ENCODE measurements at regions not wholly inside any gene's neighbourhood (a gene's known extent, or its start where the extent isn't known, plus 50 kb on each side); places are given as distances from the start of the nearest gene placed in this dataset.

DNA sequence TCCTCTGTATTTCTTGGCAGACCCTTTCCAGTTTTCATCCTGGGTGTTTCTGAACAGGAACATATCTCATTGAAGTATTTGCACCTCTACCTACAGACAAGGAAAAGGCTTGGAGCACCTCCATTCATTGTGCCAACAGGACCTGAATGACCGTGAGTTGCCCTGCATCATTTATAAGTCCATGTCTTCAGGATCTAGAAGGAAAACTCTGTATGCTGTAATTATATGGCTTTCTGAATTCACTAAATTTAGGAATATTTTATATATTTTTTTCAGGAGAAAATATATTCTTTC lies 402.3 kb upstream of the SLC14A2 start:
- no peak for ATAC-seq
- intact Hi-C loops (cut with DNase I) = loop anchor here in 1 of 2 donors (5.0 to 10.0 kb wide), 2 partner anchors 308 to 531 kb away; partner anchors contain the start of gene SETBP1
- DNase-seq = no peak

- intact Hi-C loops (cut with DNase I) = loop anchor here in 1 of 2 donors (10.0 kb wide), 1 partner anchor 314 kb away; no protein-coding TSS in a partner anchor
- no peak for ATAC-seq
- DNase-seq = no peak
Measured at GRCh38 chr18:45218436-45218835, 396.8 kb upstream of the SLC14A2 start.

- ATAC-seq = peak in 1 of 2 donors; percentile 61
Measured at GRCh38 chr18:45221363-45221762, 393.9 kb upstream of the SLC14A2 start.

DNA sequence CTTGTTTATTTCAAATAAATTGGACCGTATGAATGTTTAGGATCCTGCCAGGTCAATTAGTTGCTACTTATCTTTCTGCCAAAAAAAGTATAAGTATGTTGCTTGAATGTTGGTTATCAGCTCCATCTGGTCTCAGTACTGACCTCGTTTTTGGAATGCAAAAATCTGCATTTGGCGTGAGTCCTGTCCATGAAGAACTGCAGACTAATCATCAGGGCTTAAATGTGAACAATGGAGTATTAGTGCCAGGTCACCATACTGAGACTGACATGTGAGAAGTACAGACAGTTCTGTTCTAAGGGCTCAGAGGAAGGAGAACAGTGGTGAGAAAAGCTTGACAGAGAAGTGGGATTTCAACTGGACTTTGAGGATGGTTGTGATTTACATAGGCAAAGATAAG lies 393.1 kb upstream of the SLC14A2 start:
- ATAC-seq (peak in 1 of 2 donors; percentile 44), DNase-seq (no peak)
- intact Hi-C loops (cut with DNase I) = no loop called here

More at GRCh38 chr18:45221363-45221762, 393.9 kb upstream of the SLC14A2 start:
- intact Hi-C loops (cut with DNase I) = no loop called here
- DNase-seq = no peak

- intact Hi-C loops (cut with DNase I) = no loop called here
- DNase-seq = no peak
- no peak for ATAC-seq
Measured at GRCh38 chr18:45227001-45227742, 388.1 kb upstream of the SLC14A2 start.

DNA sequence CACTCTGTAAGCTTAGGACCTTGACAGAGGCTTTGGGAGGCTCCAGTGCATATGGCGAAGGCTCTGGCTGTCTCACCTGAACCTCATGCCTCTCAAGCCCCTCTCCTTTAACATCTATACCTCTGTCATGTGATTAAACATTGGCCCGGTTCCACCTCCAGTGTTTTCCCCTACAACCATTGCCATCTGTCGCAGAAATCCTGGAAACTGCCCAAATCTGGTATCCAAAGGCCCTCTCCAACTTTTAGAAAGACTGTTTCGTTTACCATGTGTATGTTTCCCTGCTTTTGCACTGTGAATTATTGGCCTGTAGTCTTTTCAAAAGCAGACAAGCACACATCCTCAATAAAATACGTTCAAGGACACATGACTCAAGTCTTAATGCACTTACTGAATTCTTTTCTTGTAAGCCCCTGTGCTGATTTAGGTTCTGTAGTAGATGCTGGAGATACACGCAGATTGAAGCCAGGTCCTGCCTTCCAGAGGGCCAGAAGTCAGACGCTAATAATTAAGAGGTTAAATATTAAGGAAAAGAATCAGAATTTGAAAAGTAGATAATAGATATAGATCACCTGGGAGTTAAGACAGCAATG lies 386.4 kb upstream of the SLC14A2 start:
- DNase-seq = no peak
- no peak for ATAC-seq
- intact Hi-C loops (cut with DNase I) = no loop called here

DNA sequence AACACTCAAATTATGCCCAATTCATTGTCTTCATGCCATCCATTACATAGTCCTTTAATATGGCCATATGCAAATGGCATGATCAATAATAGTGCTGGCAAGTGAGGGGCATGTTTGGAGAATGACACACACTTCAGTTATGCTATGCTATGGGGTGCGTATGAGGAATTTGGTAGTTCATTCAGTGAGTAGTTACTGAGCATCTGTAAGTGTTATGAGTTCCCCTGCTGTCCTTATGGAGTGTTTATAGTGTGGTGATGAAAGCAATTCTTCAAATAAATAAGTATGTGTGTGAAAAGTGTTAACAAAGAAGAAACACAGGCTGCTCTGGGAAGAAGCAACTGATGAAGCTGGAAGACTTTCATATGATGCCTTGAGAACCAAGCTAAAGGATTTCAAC lies 383.7 kb upstream of the SLC14A2 start:
- DNase-seq (no peak), ATAC-seq (no peak)
- intact Hi-C loops (cut with DNase I) = no loop called here

DNA sequence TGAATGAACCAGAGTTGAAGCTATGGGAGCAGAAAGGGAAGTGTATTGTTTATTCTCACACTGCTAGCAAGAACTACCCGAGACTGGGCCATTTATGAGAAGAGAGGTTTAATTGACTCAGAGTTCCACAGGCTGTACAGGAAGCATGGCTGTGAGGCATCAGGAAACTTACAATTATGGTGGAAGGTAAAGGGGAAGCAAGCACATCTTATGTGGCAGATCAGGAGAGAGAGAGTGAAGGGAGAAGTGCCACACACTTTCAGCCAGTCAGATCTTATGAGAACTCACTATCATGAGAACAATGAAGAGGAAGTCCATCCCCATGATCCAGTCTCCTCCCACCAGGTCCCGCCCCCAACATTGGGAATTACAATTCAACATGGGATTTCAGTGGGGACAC lies 383.2 kb upstream of the SLC14A2 start:
- intact Hi-C loops (cut with DNase I) = no loop called here
- DNase-seq (no peak), ATAC-seq (no peak)

- DNase-seq = no peak
- ATAC-seq = no peak
- intact Hi-C loops (cut with DNase I) = no loop called here
Measured at GRCh38 chr18:45236676-45237075, 378.6 kb upstream of the SLC14A2 start.

DNA sequence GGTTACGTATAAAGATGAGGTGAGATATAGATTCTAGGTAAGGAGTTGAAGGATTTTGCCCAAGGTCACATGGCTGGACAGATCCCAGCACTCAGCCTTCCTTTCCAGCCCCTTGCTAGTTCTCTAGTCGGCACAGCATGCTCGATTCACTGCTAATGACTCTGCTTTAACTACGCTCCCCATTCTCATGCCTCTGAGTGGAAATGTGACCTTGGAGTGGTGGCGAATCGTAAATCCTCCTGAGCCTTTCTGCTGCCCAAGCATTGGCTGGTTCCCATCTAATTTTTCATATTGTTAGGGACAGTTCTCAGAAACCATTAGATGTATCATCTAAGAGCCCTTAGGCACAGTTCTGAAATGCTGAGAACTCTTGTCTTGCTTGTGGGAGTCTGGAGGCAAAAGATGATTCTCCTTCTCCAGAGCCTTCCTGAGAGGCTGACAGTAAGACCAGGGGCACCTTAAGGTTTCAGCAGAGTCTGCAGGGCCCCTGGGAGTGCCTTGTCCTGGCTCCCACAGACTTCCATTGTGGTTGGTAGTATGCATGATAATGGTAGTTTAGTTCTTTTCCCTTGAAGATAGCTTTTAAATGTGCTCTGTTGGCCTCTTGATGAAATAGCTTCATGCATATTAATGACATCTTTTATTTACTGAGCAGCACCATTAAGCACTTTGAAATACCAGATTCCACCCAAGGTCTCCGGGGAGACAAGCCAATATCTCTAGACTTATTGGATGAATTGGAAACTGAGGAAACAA lies 377.8 kb upstream of the SLC14A2 start:
- intact Hi-C loops (cut with DNase I) = no loop called here
- ATAC-seq (no peak), DNase-seq (no peak)

GRCh38 chr18:45241271-45241670 lies 374.0 kb upstream of the SLC14A2 start:
- intact Hi-C loops (cut with DNase I) = no loop called here

DNA sequence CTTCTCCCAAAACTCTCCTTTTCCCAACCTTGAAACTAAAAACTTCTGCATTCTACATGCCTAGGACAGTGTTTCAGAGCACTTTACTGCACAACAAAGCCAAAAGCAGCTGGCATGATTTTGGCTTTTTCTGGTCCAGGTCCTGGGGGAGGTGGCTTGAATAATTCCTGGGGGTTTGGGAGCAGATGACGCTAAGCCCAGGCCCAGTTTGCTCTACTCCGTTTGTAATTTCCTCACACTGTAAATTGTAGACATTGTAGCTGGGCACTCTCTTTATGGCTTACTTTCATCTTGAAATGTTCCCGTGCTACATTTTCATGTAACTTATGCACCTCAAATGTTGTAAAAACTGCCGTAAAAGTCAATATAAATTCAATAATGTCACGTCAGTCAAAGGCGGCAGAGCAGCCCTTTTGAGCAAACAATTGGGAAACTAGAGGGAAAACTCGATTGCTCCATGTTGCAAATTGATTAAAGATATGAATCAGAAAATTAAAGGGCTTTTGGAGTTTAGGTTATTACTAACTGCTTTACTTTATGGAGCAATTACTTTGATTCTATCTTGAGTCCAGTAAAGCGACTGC lies 373.2 kb upstream of the SLC14A2 start:
- ATAC-seq (no peak), DNase-seq (no peak)
- intact Hi-C loops (cut with DNase I) = no loop called here

More at GRCh38 chr18:45241271-45241670, 374.0 kb upstream of the SLC14A2 start:
- no peak for ATAC-seq
- DNase-seq = no peak

DNA sequence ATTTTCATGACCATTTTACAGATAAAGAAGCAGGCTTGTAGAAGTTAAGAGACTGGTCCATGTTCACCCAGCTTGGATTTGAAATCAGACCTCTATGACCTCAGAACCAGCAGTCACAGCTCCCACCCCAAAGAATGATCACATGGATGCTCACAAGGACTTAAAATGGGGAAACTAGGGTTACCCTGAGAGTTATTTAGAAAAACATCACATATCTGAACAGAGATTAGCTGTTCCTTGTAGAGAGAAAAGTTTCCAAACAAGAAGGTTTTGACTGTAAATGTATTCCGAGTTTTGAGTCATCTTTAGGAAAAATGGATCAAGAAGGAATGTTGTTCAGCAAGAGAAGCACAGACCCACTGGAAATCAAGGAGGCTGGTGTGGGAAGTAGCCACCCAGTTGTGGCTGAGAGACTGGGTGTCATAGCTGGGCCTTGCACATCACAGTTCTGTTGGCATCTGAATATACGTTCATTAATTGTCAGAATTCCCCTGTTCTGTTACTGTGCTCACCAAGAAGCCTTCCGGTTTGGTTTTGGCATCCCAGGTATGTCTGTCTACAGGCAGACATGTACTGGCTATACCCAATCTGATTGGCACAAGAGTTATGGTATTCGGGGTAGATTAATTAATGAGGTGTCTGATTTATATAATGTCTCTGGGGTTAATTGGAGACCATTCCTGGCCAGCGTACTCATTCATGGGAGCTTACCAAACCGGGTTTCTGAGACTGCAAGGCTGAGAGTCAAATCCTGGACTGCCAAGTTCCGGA lies 371.8 kb upstream of the SLC14A2 start:
- DNase-seq (no peak), ATAC-seq (peak in 1 of 2 donors; percentile 36)
- intact Hi-C loops (cut with DNase I) = no loop called here

- ATAC-seq = peak in 1 of 2 donors; percentile 26
- intact Hi-C loops (cut with DNase I) = no loop called here
- DNase-seq = no peak
Measured at GRCh38 chr18:45245091-45245511, 370.2 kb upstream of the SLC14A2 start.

- intact Hi-C loops (cut with DNase I) = no loop called here
- DNase-seq = peak; percentile 58
- ATAC-seq = peak; percentile 83 to 91
Measured at GRCh38 chr18:45248240-45248903, 366.9 kb upstream of the SLC14A2 start.

GRCh38 chr18:45249246-45249661 lies 366.0 kb upstream of the SLC14A2 start:
- DNase-seq (no peak), ATAC-seq (no peak)
- intact Hi-C loops (cut with DNase I) = no loop called here

DNA sequence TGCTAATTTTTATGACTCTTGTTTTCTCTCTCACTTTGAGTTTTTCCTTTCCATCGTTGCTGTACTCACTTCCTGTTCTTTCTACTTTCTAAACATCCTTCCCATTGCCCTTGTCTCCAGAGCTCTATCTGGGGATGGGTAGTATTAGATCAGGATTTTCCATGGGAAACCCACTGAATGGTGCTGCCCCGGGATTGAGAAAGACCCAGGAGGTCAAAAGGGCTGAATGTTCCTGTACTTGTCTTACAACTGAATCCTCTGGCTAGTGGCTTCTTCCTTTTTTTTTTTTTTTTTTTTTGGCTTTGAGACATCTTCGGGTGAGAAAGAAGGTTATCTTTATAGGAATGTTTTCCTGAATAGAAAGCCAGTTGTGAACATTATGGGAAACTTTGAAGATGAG lies 364.8 kb upstream of the SLC14A2 start:
- ATAC-seq (no peak), DNase-seq (peak; percentile 26)
- intact Hi-C loops (cut with DNase I) = no loop called here

DNA sequence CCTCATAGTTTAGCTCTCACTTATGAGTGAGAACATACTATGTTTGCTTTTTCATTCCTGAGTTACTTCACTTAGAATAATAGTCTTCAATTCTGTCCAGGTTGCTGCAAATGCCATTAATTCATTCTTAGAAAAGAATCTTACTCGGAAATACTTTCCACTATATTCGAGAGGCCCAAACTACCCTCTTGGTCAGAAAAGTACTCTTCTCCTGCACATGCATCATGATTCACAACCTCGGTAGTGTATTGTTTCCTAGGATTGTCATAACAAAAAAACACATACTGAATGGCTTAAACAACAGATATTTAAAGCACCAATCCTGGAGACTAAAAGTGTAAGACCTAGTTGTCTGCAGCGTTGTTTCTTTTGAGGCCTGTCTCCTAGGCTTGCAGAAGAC lies 364.0 kb upstream of the SLC14A2 start:
- DNase-seq = no peak
- ATAC-seq = no peak
- intact Hi-C loops (cut with DNase I) = no loop called here

DNA sequence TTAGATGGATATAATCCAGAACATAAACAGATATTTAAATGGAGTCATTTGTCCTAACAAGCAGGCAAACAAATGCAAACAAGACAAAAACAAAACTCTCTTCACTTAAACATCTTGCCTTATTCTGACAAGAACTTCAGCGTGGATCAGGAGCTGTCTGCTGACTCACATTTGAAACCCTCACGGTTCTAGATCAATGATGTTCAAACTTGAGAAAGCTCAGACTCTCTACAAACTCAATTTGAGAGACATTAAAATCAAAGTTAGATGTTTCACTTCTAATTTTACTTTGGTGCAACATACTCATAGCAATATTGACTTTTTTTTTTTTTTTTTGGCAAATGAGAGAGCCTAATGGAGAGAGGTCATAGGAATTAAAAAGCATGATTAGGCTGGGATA lies 362.8 kb upstream of the SLC14A2 start:
- intact Hi-C loops (cut with DNase I) = no loop called here
- no peak for ATAC-seq
- no peak for DNase-seq

Measured in left cardiac atrium (tissue), 4 donors.